ENCODE measurements at regions not wholly inside any gene's neighbourhood (a gene's known extent, or its start where the extent isn't known, plus 50 kb on each side); places are given as distances from the start of the nearest gene placed in this dataset.

GRCh38 chr11:81070948-81071347 is 1630.1 kb upstream of the TENM4 start:
- no peak for DNase-seq
- POLR2A ChIA-PET = interaction anchor here (0.7 kb wide), 1 partner anchor 34 kb away, joined by 3 read pairs; no protein-coding TSS in a partner anchor
- no peak for ATAC-seq
- Mint-ChIP-seq H3K27me3 (ENCODE audit: low read depth) (no peaks in the 10 kb centered on the region), H3K9me3 (ENCODE audit: insufficient read depth) (peaks cover 7% of the 10 kb centered on the region), H3K27ac (no peak overlapping the region), H3K4me3 (no peak overlapping the region), H3K36me3 (ENCODE audit: low read depth) (no peaks in the 10 kb centered on the region), H3K4me1 (ENCODE audit: low read depth) (no peaks in the 10 kb centered on the region)
- CTCF ChIA-PET = no interaction called here

DNA sequence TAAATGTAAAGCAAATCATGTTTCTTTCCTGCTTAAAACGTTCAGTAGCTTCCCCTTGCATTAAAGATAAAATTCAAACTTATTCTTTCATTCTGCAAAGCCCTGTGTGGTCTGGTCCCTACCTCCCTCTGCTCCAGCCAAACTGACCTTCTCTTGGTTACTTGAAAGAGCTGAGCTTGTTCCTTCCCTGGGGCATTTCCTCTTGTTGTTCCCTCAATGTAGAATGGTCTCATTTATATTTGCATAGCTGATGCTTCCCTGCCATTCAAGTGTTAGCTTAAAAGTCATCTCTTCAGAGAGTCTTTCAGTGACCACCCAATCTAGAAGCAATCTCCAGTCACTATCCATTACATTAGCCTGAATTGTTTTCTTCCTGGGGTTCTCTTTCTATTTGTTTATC is 1618.5 kb upstream of the TENM4 start:
- ChIA-PET POLR2A (no interaction called here), CTCF (no interaction called here)
- Mint-ChIP-seq H3K4me3 (no peak overlapping the region), H3K9me3 (ENCODE audit: insufficient read depth) (peaks cover 5% of the 10 kb centered on the region), H3K27ac (no peak overlapping the region), H3K27me3 (ENCODE audit: low read depth) (no peaks in the 10 kb centered on the region), H3K4me1 (ENCODE audit: low read depth) (no peaks in the 10 kb centered on the region), H3K36me3 (ENCODE audit: low read depth) (no peaks in the 10 kb centered on the region)
- ATAC-seq = no peak
- no peak for DNase-seq

DNA sequence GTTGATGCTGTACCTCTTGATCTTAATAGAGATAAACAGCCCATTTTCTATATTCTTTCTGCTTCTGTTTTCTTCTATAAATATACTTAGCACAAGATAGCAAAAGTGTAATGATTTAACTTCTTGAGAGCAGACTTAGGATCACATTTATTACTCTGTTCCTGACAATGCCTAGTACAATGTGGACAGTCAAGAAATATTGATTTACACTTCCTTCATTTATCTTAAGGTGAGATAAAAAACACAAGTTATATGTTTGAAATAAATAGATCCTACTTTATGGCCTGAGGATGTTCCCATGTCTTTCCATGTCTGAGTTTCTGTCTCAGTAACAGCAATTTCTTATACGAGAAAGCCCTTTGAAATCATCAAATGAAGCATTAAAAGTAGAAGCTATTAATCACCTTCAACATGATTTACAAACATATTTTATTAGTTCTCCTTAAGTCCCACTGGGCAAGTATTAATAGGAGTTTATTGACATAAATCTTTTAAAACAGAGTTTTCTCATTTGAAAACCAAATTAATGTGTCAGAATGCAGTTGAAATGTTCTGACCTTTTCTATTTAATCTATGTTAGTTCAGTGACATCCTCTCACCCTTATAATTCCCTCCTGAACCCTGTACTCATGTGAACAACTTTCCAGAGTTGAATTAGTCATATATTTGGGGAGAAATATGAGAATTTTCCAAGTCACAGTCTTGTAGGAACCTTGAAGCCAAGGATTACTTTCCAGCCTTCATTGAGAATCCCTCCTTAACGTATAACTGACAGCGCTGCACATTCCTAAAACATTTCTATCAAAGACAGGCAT is 1611.7 kb upstream of the TENM4 start:
- DNase-seq (no peak), ATAC-seq (no peak)
- H3K4me3 Mint-ChIP-seq = no peak overlapping the region
- H3K27ac Mint-ChIP-seq = no peak overlapping the region
- POLR2A ChIA-PET = no interaction called here
- H3K4me1 Mint-ChIP-seq (ENCODE audit: low read depth) = no peaks in the 10 kb centered on the region
- no peaks in the 10 kb centered on the region for H3K36me3 Mint-ChIP-seq (ENCODE audit: low read depth)
- H3K27me3 Mint-ChIP-seq (ENCODE audit: low read depth) = no peaks in the 10 kb centered on the region
- CTCF ChIA-PET = no interaction called here
- H3K9me3 Mint-ChIP-seq (ENCODE audit: insufficient read depth) = peaks cover 3% of the 10 kb centered on the region

DNA sequence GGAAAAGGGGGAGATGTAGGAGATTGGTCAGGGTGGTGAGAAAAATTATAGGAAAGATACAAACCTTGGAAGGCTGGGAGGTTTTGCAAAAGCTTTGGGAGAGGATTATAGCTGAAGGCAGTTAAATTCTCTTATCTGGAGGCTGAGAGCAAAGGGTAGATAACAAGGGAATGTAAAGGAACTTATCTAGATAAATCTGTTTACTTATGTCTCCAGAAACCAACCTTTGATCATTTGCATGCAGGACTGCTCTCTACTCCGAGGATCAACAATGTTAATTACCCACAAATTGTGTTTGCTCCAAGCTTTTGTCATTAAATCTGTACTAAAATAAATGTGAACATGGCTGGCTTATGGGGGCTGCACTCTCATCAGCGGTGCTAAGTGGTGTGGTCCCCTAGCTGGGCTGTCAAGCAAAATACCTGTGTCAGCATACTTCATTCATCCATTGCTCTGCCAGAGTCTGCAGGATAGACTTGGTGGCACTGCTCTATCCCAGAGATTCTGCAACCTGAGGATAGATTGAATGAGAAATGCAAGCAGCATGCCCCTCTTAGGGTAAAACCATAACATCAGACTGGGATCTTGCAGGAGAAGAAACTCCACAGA is 1599.2 kb upstream of the TENM4 start:
- CTCF ChIA-PET = no interaction called here
- Mint-ChIP-seq H3K27ac (no peak overlapping the region), H3K36me3 (ENCODE audit: low read depth) (no peaks in the 10 kb centered on the region), H3K9me3 (ENCODE audit: insufficient read depth) (peaks cover 17% of the 10 kb centered on the region), H3K4me1 (ENCODE audit: low read depth) (no peaks in the 10 kb centered on the region), H3K4me3 (no peak overlapping the region), H3K27me3 (ENCODE audit: low read depth) (no peaks in the 10 kb centered on the region)
- DNase-seq = no peak
- POLR2A ChIA-PET = no interaction called here
- no peak for ATAC-seq

GRCh38 chr11:81036168-81036870 is 1595.5 kb upstream of the TENM4 start:
- CTCF ChIA-PET = no interaction called here
- no peaks in the 10 kb centered on the region for H3K4me1 Mint-ChIP-seq (ENCODE audit: low read depth)

DNA sequence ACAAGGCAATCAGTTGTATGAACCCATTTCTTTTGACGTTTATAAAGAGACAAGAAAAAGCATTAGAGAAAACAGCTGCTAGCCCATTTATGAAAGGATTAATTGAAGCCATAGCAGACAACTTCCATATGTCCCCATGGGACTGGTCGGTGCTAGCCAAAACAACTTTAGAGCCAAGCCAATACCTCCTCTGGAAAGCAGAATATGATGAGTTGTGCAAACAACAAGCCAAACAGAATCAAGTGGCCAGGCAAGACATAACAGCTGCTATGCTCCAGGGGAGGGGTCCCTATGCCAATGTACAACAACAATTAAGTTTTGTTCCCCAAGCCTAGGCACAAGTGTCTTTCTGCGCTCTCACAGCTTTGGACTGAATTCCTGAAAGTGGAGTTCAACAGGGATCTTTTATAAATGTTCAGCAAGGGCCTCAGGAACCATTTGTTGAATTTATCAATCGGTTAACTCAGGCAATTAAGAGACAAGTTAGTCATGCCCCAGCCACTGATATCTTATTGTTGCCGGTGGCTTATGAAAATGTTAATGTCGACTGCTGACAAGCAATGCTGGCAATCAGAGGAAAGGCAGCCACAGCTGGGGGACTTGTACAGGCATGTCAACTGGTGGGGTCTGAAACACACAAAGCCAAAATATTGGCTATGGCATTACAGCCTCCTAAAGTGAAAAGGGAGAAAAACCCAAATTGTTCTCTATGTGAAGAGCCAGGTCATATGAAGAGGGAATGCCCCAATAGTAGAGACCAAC is 1593.1 kb upstream of the TENM4 start:
- Mint-ChIP-seq H3K4me3 (no peak overlapping the region), H3K27ac (no peak overlapping the region), H3K27me3 (ENCODE audit: low read depth) (no peaks in the 10 kb centered on the region), H3K36me3 (ENCODE audit: low read depth) (no peaks in the 10 kb centered on the region), H3K9me3 (ENCODE audit: insufficient read depth) (peaks cover 37% of the 10 kb centered on the region), H3K4me1 (ENCODE audit: low read depth) (no peaks in the 10 kb centered on the region)
- ATAC-seq = no peak
- CTCF ChIA-PET = no interaction called here
- DNase-seq = no peak
- POLR2A ChIA-PET = no interaction called here

More at GRCh38 chr11:81036168-81036870, 1595.5 kb upstream of the TENM4 start:
- Mint-ChIP-seq H3K36me3 (ENCODE audit: low read depth) (no peaks in the 10 kb centered on the region), H3K27me3 (ENCODE audit: low read depth) (no peaks in the 10 kb centered on the region), H3K4me3 (no peak overlapping the region), H3K9me3 (ENCODE audit: insufficient read depth) (peaks cover 40% of the 10 kb centered on the region), H3K27ac (no peak overlapping the region)
- POLR2A ChIA-PET = interaction anchor here (0.6 kb wide), 1 partner anchor 35 kb away, joined by 3 read pairs; no protein-coding TSS in a partner anchor
- no peak for ATAC-seq
- no peak for DNase-seq

DNA sequence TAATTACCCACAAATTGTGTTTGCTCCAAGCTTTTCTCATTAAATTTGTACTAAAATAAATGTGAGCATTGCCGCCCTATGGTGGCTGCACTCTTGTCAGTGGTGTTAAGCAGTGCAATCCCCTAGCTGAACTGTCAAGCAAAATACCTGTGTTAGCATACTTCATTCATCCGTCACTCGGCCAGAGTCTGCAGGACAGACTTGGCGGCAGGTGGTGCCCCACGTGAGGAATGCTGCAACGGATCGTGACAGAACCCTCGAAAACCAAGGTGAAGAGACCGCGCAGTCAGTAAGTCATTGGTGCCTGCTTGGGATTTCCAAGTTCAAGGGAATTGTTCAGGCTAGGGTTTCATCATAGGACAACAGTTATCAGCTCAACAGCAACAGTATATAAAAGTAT is 1592.1 kb upstream of the TENM4 start:
- ChIA-PET CTCF (no interaction called here), POLR2A (no interaction called here)
- Mint-ChIP-seq H3K36me3 (ENCODE audit: low read depth) (no peaks in the 10 kb centered on the region), H3K4me1 (ENCODE audit: low read depth) (no peaks in the 10 kb centered on the region), H3K9me3 (ENCODE audit: insufficient read depth) (peaks cover 44% of the 10 kb centered on the region), H3K27me3 (ENCODE audit: low read depth) (no peaks in the 10 kb centered on the region), H3K4me3 (no peak overlapping the region), H3K27ac (no peak overlapping the region)
- DNase-seq (no peak), ATAC-seq (no peak)

DNA sequence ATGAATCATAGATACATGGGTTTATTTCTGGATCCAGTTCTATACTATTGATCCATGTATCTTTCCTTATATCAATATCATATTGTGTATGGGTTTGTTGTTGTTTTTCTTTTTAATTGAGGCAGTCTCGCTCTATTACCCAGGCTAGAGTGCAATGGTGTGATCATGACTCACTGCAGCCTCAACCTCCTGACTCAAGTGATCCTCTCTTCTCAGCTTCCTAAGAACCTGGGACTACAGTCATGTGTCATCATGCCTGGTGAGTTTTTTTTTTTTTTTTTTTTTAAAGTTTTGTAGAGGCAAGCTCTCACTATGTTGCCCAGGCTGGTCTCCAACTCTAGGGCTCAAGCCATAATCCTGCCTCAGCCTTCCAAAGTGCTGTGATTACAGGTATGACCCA is 1589.4 kb upstream of the TENM4 start:
- Mint-ChIP-seq H3K36me3 (ENCODE audit: low read depth) (no peaks in the 10 kb centered on the region), H3K9me3 (ENCODE audit: insufficient read depth) (peaks cover 34% of the 10 kb centered on the region), H3K4me3 (no peak overlapping the region), H3K4me1 (ENCODE audit: low read depth) (no peaks in the 10 kb centered on the region), H3K27ac (no peak overlapping the region), H3K27me3 (ENCODE audit: low read depth) (no peaks in the 10 kb centered on the region)
- ATAC-seq (no peak), DNase-seq (no peak)
- ChIA-PET POLR2A (no interaction called here), CTCF (no interaction called here)

- Mint-ChIP-seq H3K36me3 (ENCODE audit: low read depth) (no peaks in the 10 kb centered on the region), H3K9me3 (ENCODE audit: insufficient read depth) (peaks cover 6% of the 10 kb centered on the region), H3K4me3 (no peak overlapping the region), H3K4me1 (ENCODE audit: low read depth) (no peaks in the 10 kb centered on the region), H3K27ac (no peak overlapping the region), H3K27me3 (ENCODE audit: low read depth) (no peaks in the 10 kb centered on the region)
- DNase-seq (no peak), ATAC-seq (no peak)
- CTCF ChIA-PET = no interaction called here
- POLR2A ChIA-PET = no interaction called here
These were observed 1585.2 kb upstream of the TENM4 start for GRCh38 chr11:81026032-81026431.

GRCh38 chr11:81022057-81022456 is 1581.2 kb upstream of the TENM4 start:
- Mint-ChIP-seq H3K27me3 (ENCODE audit: low read depth) (no peaks in the 10 kb centered on the region), H3K27ac (no peak overlapping the region), H3K36me3 (ENCODE audit: low read depth) (no peaks in the 10 kb centered on the region), H3K4me3 (no peak overlapping the region), H3K4me1 (ENCODE audit: low read depth) (no peaks in the 10 kb centered on the region), H3K9me3 (ENCODE audit: insufficient read depth) (no peaks in the 10 kb centered on the region)
- DNase-seq (no peak), ATAC-seq (no peak)
- POLR2A ChIA-PET = no interaction called here
- CTCF ChIA-PET = no interaction called here

DNA sequence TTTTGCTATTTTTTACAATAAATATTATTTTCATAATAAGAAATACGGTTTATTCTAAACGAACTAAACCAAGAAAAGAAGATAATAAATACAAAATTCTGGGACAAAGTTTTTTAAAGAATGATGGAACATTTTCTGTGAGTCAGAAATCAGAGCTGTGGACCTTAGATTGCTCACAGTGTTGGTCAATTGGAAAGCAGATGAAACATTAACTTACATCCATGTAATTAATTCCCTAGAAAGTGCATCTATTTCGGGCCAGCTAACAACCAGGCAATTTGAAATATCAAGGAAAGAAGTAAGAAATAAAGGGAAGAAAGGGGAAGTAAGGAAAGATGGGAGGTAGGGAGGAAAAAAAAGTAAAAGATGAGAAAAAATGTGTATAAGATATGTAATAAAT is 1569.8 kb upstream of the TENM4 start:
- no peak overlapping the region for H3K4me3 Mint-ChIP-seq
- H3K36me3 Mint-ChIP-seq (ENCODE audit: low read depth) = no peaks in the 10 kb centered on the region
- ATAC-seq = no peak
- DNase-seq = no peak
- H3K4me1 Mint-ChIP-seq (ENCODE audit: low read depth) = no peaks in the 10 kb centered on the region
- ChIA-PET CTCF (no interaction called here), POLR2A (no interaction called here)
- H3K27ac Mint-ChIP-seq = no peak overlapping the region
- H3K9me3 Mint-ChIP-seq (ENCODE audit: insufficient read depth) = peaks cover 6% of the 10 kb centered on the region
- H3K27me3 Mint-ChIP-seq (ENCODE audit: low read depth) = no peaks in the 10 kb centered on the region

- ChIA-PET CTCF (no interaction called here), POLR2A (no interaction called here)
- no peak overlapping the region for H3K4me3 Mint-ChIP-seq
- no peaks in the 10 kb centered on the region for H3K27me3 Mint-ChIP-seq (ENCODE audit: low read depth)
- no peaks in the 10 kb centered on the region for H3K4me1 Mint-ChIP-seq (ENCODE audit: low read depth)
- no peak for ATAC-seq
- H3K9me3 Mint-ChIP-seq (ENCODE audit: insufficient read depth) = peaks cover 3% of the 10 kb centered on the region
- H3K36me3 Mint-ChIP-seq (ENCODE audit: low read depth) = no peaks in the 10 kb centered on the region
- DNase-seq = no peak
- no peak overlapping the region for H3K27ac Mint-ChIP-seq
These were observed 1566.2 kb upstream of the TENM4 start for GRCh38 chr11:81007046-81007445.
